ENCODE measurements at regions not wholly inside any gene's neighbourhood (a gene's known extent, or its start where the extent isn't known, plus 50 kb on each side); places are given as distances from the start of the nearest gene placed in this dataset.
A peak's percentile ranks its signal among the peaks of the same experiment; 100 is the strongest.

DNA sequence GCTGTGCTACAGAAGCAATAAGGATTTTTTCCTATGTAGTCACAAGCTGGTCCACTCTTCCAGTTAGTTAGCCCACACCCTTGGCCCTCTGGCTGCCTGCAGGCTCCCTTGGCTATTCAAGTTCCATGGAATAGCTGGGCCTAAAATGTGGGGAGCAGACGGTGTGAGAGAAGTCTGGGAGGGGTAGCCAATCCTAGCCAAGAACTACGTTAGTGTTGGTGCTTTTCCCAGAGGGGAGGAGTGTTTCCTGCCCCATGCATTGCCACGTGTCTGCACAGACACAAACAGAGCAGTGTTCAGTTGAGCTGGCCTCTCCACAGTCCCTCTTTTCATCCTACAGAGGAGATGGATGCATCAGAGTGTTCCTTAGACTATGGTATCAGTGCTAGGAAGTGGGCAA lies 59.0 kb upstream of the IPO9 start:
- Histone ChIP-seq H4K20me1 (ENCODE audit: insufficient read depth) (no peaks in the 10 kb centered on the region), H3F3A (ENCODE audit: insufficient read depth) (peaks cover 97% of the 10 kb centered on the region), H3K79me2 (ENCODE audit: insufficient read depth) (peaks cover 86% of the 10 kb centered on the region), H3K4me1 (ENCODE audit: insufficient read depth) (peaks cover 90% of the 10 kb centered on the region), H3K27me3 (replicated peaks; ENCODE audit: insufficient read depth) (no peaks in the 10 kb centered on the region), H3K9me2 (ENCODE audit: insufficient read depth) (no peaks in the 10 kb centered on the region), H3K4me3 (no peak overlapping the region), H2AFZ (no peak overlapping the region), H3K9ac (peak overlapping the region; percentile 71), H3K4me2 (ENCODE audit: unreplicated experiment) (peak overlapping the region; percentile 57), H3K36me3 (ENCODE audit: low read depth) (peaks cover 13% of the 10 kb centered on the region; the same call in 1 of the 2 replicates), H3K9me3 (ENCODE audit: low read depth) (no peaks in the 10 kb centered on the region), H3K27ac (peak overlapping the region; percentile 93)
- DNase-seq, result peak; percentile 93
- in situ Hi-C loops (cut with MboI), result no loop called here
- TF ChIP-seq EZH2 (IDR thresholded peaks at IDR 0.05; ENCODE audit: insufficient read depth, poor library complexity, severe bottlenecking) (no peak), EZH2phosphoT487 (IDR thresholded peaks at IDR 0.05; ENCODE audit: insufficient read depth, low read depth) (no peak)
- 0% methylated on average over 3 of the region's 3 CpGs for WGBS, 2 experiments (ENCODE audit: low coverage in 1 of 2, low lambda C conversion rate in 2 of 2, missing lambda C conversion rate in 2 of 2)

DNA sequence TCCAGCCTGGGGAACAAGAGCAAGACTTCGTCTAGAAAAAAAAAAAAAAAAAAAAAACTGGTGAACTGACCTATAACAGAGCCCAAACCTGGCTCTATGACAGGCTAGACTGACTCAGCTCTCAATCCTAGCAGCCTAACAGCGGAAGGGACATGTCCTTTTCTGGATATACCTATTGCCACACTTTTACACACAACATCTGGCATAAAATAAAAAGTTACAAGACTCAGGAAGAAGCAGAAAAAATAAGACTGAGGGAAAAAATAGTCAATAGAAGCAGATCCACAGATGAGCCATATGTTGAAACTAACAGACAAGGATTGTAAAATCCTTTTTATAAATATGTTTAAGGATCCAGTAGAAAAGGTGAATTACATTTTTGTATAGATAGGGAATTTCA lies 57.5 kb upstream of the IPO9 start:
- no peaks in the 10 kb centered on the region for H3K9me2 ChIP-seq (ENCODE audit: insufficient read depth)
- no peak overlapping the region for H3K4me2 ChIP-seq (ENCODE audit: unreplicated experiment)
- H3K4me1 ChIP-seq (ENCODE audit: insufficient read depth), result peaks cover 89% of the 10 kb centered on the region
- TF ChIP-seq EZH2phosphoT487 (IDR thresholded peaks at IDR 0.05; ENCODE audit: insufficient read depth, low read depth) (no peak), EZH2 (IDR thresholded peaks at IDR 0.05; ENCODE audit: insufficient read depth, poor library complexity, severe bottlenecking) (no peak)
- no peaks in the 10 kb centered on the region for H3K27me3 ChIP-seq (replicated peaks; ENCODE audit: insufficient read depth)
- no peak overlapping the region for H3K9ac ChIP-seq
- peaks cover 13% of the 10 kb centered on the region; the same call in 1 of the 2 replicates for H3K36me3 ChIP-seq (ENCODE audit: low read depth)
- peak overlapping the region; percentile 93 for H3K27ac ChIP-seq
- in situ Hi-C loops (cut with MboI), result no loop called here
- H3K79me2 ChIP-seq (ENCODE audit: insufficient read depth), result peaks cover 92% of the 10 kb centered on the region
- no peaks in the 10 kb centered on the region for H4K20me1 ChIP-seq (ENCODE audit: insufficient read depth)
- H3K9me3 ChIP-seq (ENCODE audit: low read depth), result no peaks in the 10 kb centered on the region
- no peak overlapping the region for H3K4me3 ChIP-seq
- peaks cover 95% of the 10 kb centered on the region for H3F3A ChIP-seq (ENCODE audit: insufficient read depth)
- no peak overlapping the region for H2AFZ ChIP-seq
- DNase-seq, result peak; percentile 77
- WGBS, 2 experiments (ENCODE audit: low coverage in 1 of 2, low lambda C conversion rate in 2 of 2, missing lambda C conversion rate in 2 of 2), result 61 to 69% methylated on average over 1 to 2 of the region's 2 CpGs

DNA sequence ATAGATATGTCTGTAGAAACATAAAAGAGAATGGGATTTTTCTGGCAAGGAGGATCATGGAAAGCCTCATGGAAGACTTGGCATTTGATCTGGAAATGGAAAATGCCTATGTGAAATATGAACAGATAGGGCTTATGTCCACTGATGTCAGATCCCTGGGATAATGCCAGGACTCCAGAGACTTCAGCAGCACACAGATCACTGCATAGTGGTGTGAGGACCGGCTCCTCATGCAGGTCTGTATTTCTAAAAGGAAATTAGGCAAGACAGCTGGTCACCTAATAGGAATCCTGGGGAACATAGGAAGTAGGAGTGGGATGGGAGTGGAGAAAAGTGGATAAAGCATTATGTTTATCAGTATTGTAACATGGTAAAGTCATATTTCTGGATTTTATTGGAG lies 56.8 kb upstream of the IPO9 start:
- no peak for DNase-seq
- Histone ChIP-seq H3K79me2 (ENCODE audit: insufficient read depth) (peaks cover 97% of the 10 kb centered on the region), H3K4me2 (ENCODE audit: unreplicated experiment) (no peak overlapping the region), H3K36me3 (ENCODE audit: low read depth) (peaks cover 13% of the 10 kb centered on the region; the same call in 1 of the 2 replicates), H4K20me1 (ENCODE audit: insufficient read depth) (no peaks in the 10 kb centered on the region), H3K9me3 (ENCODE audit: low read depth) (no peaks in the 10 kb centered on the region), H3K4me1 (ENCODE audit: insufficient read depth) (peaks cover 88% of the 10 kb centered on the region), H3K27ac (peak overlapping the region; percentile 93), H3K4me3 (no peak overlapping the region), H3F3A (ENCODE audit: insufficient read depth) (peaks cover 95% of the 10 kb centered on the region), H3K27me3 (replicated peaks; ENCODE audit: insufficient read depth) (no peaks in the 10 kb centered on the region), H2AFZ (no peak overlapping the region), H3K9me2 (ENCODE audit: insufficient read depth) (no peaks in the 10 kb centered on the region), H3K9ac (no peak overlapping the region)
- in situ Hi-C loops (cut with MboI), result no loop called here
- TF ChIP-seq EZH2 (IDR thresholded peaks at IDR 0.05; ENCODE audit: insufficient read depth, poor library complexity, severe bottlenecking) (no peak), EZH2phosphoT487 (IDR thresholded peaks at IDR 0.05; ENCODE audit: insufficient read depth, low read depth) (no peak)
- WGBS, 2 experiments (ENCODE audit: low coverage in 1 of 2, low lambda C conversion rate in 2 of 2, missing lambda C conversion rate in 2 of 2), result 65 to 86% methylated on average over 1 of the region's 1 CpG

DNA sequence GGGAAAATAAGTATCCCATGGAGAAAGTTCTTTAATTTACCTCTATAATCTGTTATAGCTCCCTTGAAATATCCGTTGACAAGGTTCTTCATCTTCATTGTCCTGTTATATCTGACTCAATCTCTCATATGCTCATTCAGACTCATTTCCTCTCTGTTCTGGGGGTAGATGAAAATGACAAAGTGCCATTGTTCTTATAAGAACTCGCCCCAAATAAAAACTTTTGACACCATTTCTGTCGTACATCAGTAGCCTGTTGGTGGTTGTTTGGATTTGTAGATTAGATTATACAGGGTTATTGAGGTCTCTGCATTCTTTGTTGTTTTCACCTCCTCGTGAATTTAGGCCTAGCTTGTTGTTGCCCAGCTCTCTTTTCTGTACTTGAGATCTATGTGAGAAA lies 55.2 kb upstream of the IPO9 start:
- TF ChIP-seq EZH2phosphoT487 (IDR thresholded peaks at IDR 0.05; ENCODE audit: insufficient read depth, low read depth) (no peak), EZH2 (IDR thresholded peaks at IDR 0.05; ENCODE audit: insufficient read depth, poor library complexity, severe bottlenecking) (no peak)
- in situ Hi-C loops (cut with MboI), result no loop called here
- Histone ChIP-seq H3K9me3 (ENCODE audit: low read depth) (no peaks in the 10 kb centered on the region), H3K9me2 (ENCODE audit: insufficient read depth) (no peaks in the 10 kb centered on the region), H3K4me1 (ENCODE audit: insufficient read depth) (peaks cover 88% of the 10 kb centered on the region), H3K4me2 (ENCODE audit: unreplicated experiment) (peak overlapping the region; percentile 39), H3K9ac (peak overlapping the region; percentile 66), H3K36me3 (ENCODE audit: low read depth) (peaks cover 13% of the 10 kb centered on the region; the same call in 1 of the 2 replicates), H3K27ac (peak overlapping the region; percentile 97), H3K4me3 (no peak overlapping the region), H3K79me2 (ENCODE audit: insufficient read depth) (peaks cover 97% of the 10 kb centered on the region), H3F3A (ENCODE audit: insufficient read depth) (peaks cover 96% of the 10 kb centered on the region), H3K27me3 (replicated peaks; ENCODE audit: insufficient read depth) (no peaks in the 10 kb centered on the region), H4K20me1 (ENCODE audit: insufficient read depth) (no peaks in the 10 kb centered on the region), H2AFZ (no peak overlapping the region)
- 54 to 56% methylated on average over 4 of the region's 4 CpGs for WGBS, 2 experiments (ENCODE audit: low coverage in 1 of 2, low lambda C conversion rate in 2 of 2, missing lambda C conversion rate in 2 of 2)
- no peak for DNase-seq

Measured in GM23248 (cell line).